ENCODE measurements at regions not wholly inside any gene's neighbourhood (a gene's known extent, or its start where the extent isn't known, plus 50 kb on each side); places are given as distances from the start of the nearest gene placed in this dataset.

GRCh38 chr5:87948486-87948885 is 320.2 kb downstream of the TMEM161B start:
- no peak overlapping the region for H3K4me3 ChIP-seq (ENCODE audit: low read depth, low read length)
- DNase-seq (ENCODE audit: low read depth), result no peak
- TF ChIP-seq CTCF (IDR thresholded peaks at IDR 0.05; ENCODE audit: low read depth, low read length), result no peak
- TF ChIP-seq MYC (IDR thresholded peaks at IDR 0.05; ENCODE audit: low read depth, low read length), result no peak
- no peak for TF ChIP-seq POLR2A (IDR thresholded peaks at IDR 0.05; ENCODE audit: extremely low read depth, insufficient read length)
- TF ChIP-seq MAX (IDR thresholded peaks at IDR 0.05; ENCODE audit: low read depth, low read length), result no peak

- DNase-seq (ENCODE audit: low read depth), result no peak
- TF ChIP-seq POLR2A (IDR thresholded peaks at IDR 0.05; ENCODE audit: extremely low read depth, insufficient read length) (no peak), MAX (IDR thresholded peaks at IDR 0.05; ENCODE audit: low read depth, low read length) (no peak), CTCF (IDR thresholded peaks at IDR 0.05; ENCODE audit: low read depth, low read length) (no peak), MYC (IDR thresholded peaks at IDR 0.05; ENCODE audit: low read depth, low read length) (no peak)
These were observed 322.4 kb downstream of the TMEM161B start for GRCh38 chr5:87946271-87946670.

GRCh38 chr5:87945286-87945650 is 323.4 kb downstream of the TMEM161B start:
- TF ChIP-seq POLR2A (IDR thresholded peaks at IDR 0.05; ENCODE audit: extremely low read depth, insufficient read length) (no peak), MAX (IDR thresholded peaks at IDR 0.05; ENCODE audit: low read depth, low read length) (no peak), CTCF (IDR thresholded peaks at IDR 0.05; ENCODE audit: low read depth, low read length) (no peak), MYC (IDR thresholded peaks at IDR 0.05; ENCODE audit: low read depth, low read length) (no peak)
- no peak overlapping the region for H3K4me3 ChIP-seq (ENCODE audit: low read depth, low read length)
- no peak for DNase-seq (ENCODE audit: low read depth)

More at GRCh38 chr5:87946271-87946670, 322.4 kb downstream of the TMEM161B start:
- no peak overlapping the region for H3K4me3 ChIP-seq (ENCODE audit: low read depth, low read length)

GRCh38 chr5:87944553-87945285 is 323.9 kb downstream of the TMEM161B start:
- no peak overlapping the region for H3K4me3 ChIP-seq (ENCODE audit: low read depth, low read length)
- TF ChIP-seq MAX (IDR thresholded peaks at IDR 0.05; ENCODE audit: low read depth, low read length), result no peak
- no peak for TF ChIP-seq POLR2A (IDR thresholded peaks at IDR 0.05; ENCODE audit: extremely low read depth, insufficient read length)
- no peak for TF ChIP-seq CTCF (IDR thresholded peaks at IDR 0.05; ENCODE audit: low read depth, low read length)
- TF ChIP-seq MYC (IDR thresholded peaks at IDR 0.05; ENCODE audit: low read depth, low read length), result no peak
- DNase-seq (ENCODE audit: low read depth), result no peak

GRCh38 chr5:87940775-87941174 is 327.9 kb downstream of the TMEM161B start:
- no peak for DNase-seq (ENCODE audit: low read depth)
- no peak for TF ChIP-seq CTCF (IDR thresholded peaks at IDR 0.05; ENCODE audit: low read depth, low read length)
- no peak for TF ChIP-seq MAX (IDR thresholded peaks at IDR 0.05; ENCODE audit: low read depth, low read length)
- TF ChIP-seq MYC (IDR thresholded peaks at IDR 0.05; ENCODE audit: low read depth, low read length), result no peak
- no peak for TF ChIP-seq POLR2A (IDR thresholded peaks at IDR 0.05; ENCODE audit: extremely low read depth, insufficient read length)
- no peak overlapping the region for H3K4me3 ChIP-seq (ENCODE audit: low read depth, low read length)
